Progenitor cell of endocrine pancreas (in vitro differentiated cells): ENCODE measurements at regions not wholly inside any gene's neighbourhood (a gene's known extent, or its start where the extent isn't known, plus 50 kb on each side); places are given as distances from the start of the nearest gene placed in this dataset.

Experiments
- DNase-seq: peaks from one replicate; pipeline ENCODE4 v3.0.0; 2021; ENCODE audit warnings: low spot score; ENCODE audit not compliant: unreplicated experiment
- H3K27ac Mint-ChIP-seq: 2 replicates; pipeline ENCODE4 v1.8.0; 2021; ENCODE audit warnings: mild to moderate bottlenecking, moderate library complexity, mixed read lengths
- H3K27me3 Mint-ChIP-seq: 2 replicates; pipeline ENCODE4 v1.8.0; 2021; ENCODE audit warnings: mixed read lengths
- H3K36me3 Mint-ChIP-seq: 2 replicates; pipeline ENCODE4 v1.8.0; 2022; ENCODE audit warnings: mixed read lengths; ENCODE audit not compliant: insufficient read depth
- H3K4me1 Mint-ChIP-seq: 2 replicates; pipeline ENCODE4 v1.8.0; 2021; ENCODE audit warnings: low read depth, mixed read lengths
- H3K4me3 Mint-ChIP-seq: 2 replicates; pipeline ENCODE4 v1.8.0; 2021; ENCODE audit warnings: low read depth, mild to moderate bottlenecking, moderate library complexity, mixed read lengths
- H3K9me3 Mint-ChIP-seq: 2 replicates; pipeline ENCODE4 v1.8.0; 2021; ENCODE audit warnings: low read depth, mixed read lengths
- TF ChIP-seq, protein P1 (sequence below): fragments of 200-600 bp; sonication (generic); IDR thresholded peaks from one replicate; pipeline ENCODE4 v1.5.0; 2021; ENCODE audit warnings: antibody characterized with exemption, mild to moderate bottlenecking; ENCODE audit not compliant: unreplicated experiment

DNA sequence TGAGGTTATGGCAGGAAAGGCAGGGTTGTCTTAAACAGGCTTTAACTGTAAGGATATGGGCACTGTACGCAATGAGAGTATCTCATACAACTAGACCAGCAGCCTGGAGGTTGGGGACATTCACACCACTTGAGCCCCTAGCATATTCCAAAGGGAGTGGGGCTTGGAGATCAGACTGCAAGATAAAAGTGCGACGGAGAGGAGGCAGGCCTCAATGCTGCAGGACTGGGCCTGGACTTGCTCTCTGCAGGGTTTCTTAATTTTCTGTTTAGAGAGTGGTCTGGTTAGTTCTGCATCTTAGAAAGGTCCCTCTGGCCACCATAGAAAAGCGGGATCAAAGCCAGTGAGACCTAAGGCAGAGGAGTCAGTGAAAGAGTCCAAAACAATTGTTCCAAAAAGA, 357.7 kb upstream of the NR2F2 start:
- no peak overlapping the region for H3K27ac Mint-ChIP-seq
- H3K4me1 Mint-ChIP-seq: no peaks in the 10 kb centered on the region
- peaks cover 10% of the 10 kb centered on the region for H3K27me3 Mint-ChIP-seq
- TF ChIP-seq, protein P1, sequence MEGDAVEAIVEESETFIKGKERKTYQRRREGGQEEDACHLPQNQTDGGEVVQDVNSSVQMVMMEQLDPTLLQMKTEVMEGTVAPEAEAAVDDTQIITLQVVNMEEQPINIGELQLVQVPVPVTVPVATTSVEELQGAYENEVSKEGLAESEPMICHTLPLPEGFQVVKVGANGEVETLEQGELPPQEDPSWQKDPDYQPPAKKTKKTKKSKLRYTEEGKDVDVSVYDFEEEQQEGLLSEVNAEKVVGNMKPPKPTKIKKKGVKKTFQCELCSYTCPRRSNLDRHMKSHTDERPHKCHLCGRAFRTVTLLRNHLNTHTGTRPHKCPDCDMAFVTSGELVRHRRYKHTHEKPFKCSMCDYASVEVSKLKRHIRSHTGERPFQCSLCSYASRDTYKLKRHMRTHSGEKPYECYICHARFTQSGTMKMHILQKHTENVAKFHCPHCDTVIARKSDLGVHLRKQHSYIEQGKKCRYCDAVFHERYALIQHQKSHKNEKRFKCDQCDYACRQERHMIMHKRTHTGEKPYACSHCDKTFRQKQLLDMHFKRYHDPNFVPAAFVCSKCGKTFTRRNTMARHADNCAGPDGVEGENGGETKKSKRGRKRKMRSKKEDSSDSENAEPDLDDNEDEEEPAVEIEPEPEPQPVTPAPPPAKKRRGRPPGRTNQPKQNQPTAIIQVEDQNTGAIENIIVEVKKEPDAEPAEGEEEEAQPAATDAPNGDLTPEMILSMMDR: no peak
- no peaks in the 10 kb centered on the region for H3K36me3 Mint-ChIP-seq
- no peaks in the 10 kb centered on the region for H3K9me3 Mint-ChIP-seq
- no peak for DNase-seq
- H3K4me3 Mint-ChIP-seq: no peak overlapping the region

DNA sequence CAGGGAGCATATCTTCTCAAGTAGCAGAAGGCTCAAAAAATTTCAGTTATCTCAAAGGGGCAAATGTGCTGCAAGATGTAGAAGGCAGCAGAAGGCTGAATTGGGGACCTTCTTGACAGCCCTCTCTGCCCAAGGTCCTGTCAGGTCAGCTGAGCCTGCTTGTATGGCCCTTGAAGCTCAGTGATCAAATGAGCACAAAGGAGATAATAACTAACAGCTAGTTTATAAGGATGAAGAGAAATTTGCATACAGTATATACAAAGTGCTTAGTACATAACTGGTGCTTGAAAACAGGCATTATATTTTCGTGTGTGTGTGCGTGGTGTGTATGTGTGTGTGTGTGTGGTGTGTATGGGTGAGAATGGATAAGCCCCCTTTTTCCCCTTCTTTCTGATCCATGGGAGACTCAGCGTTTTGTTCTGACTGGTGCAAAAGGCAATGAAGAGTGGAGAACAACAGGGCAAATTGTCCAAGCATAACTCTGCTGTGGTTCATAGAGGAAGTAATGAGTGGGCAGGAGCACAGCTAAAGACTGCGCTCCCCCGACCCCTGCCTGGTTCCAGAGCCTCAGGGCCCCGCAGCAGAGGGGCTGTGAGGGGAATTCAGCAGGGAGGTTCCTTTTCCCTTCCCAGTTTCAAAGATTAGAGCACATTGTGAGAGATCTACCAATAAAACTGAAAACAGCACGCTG, 356.8 kb upstream of the NR2F2 start:
- TF ChIP-seq, protein P1: no peak
- no peaks in the 10 kb centered on the region for H3K9me3 Mint-ChIP-seq
- H3K4me3 Mint-ChIP-seq: no peak overlapping the region
- no peaks in the 10 kb centered on the region for H3K4me1 Mint-ChIP-seq
- H3K27me3 Mint-ChIP-seq: peaks cover 10% of the 10 kb centered on the region
- DNase-seq: no peak
- no peaks in the 10 kb centered on the region for H3K36me3 Mint-ChIP-seq
- H3K27ac Mint-ChIP-seq: no peak overlapping the region

DNA sequence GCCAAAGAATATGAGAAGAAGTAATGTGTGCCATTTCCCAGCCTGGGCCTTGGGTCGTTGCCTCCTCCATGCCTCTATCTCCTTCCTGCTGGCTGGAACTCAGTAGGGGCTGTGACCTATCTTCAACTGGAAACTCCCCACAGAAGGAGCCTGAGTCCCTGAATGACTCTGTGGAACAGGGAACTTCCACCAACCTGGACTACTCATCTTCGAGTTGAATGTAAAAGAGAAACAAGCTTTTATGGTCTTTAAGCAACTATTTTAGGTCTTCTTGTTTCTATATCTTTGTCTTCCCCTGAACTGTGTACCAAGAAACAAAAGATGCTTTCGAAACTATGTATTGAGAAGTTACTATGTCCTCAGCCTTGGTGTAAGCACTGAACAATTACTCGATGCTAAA, 355.3 kb upstream of the NR2F2 start:
- H3K9me3 Mint-ChIP-seq: no peaks in the 10 kb centered on the region
- H3K4me1 Mint-ChIP-seq: no peaks in the 10 kb centered on the region
- peaks cover 10% of the 10 kb centered on the region for H3K27me3 Mint-ChIP-seq
- DNase-seq: no peak
- TF ChIP-seq, protein P1: no peak
- H3K27ac Mint-ChIP-seq: no peak overlapping the region
- H3K36me3 Mint-ChIP-seq: no peaks in the 10 kb centered on the region
- H3K4me3 Mint-ChIP-seq: no peak overlapping the region

- no peaks in the 10 kb centered on the region for H3K9me3 Mint-ChIP-seq
- H3K4me1 Mint-ChIP-seq: peaks cover 2% of the 10 kb centered on the region
These were observed 351.2 kb upstream of the NR2F2 start for GRCh38 chr15:95979286-95979685.

DNA sequence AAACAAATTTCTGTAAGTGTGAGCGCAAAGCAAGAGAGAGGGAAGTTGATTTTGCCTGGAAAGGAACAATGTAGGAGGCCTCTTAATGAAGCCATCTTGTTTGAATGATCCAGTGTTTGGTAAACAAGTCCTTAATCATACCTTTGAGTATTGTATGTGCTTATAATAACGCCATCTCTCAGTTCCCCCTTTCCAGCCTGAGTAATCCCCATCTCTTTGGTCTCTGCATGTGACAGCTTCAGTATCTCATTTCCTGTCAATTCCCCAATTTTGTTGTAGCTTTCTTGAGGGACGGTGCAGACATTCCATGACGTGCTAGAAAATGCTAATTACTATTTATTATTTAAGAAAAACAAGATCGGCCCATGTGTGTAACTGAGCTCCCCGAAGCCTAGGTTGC, 349.3 kb upstream of the NR2F2 start:
- no peaks in the 10 kb centered on the region for H3K9me3 Mint-ChIP-seq
- H3K4me1 Mint-ChIP-seq: peaks cover 2% of the 10 kb centered on the region
- H3K4me3 Mint-ChIP-seq: no peak overlapping the region
- H3K36me3 Mint-ChIP-seq: no peaks in the 10 kb centered on the region
- TF ChIP-seq, protein P1: no peak
- DNase-seq: no peak
- H3K27ac Mint-ChIP-seq: no peak overlapping the region
- no peaks in the 10 kb centered on the region for H3K27me3 Mint-ChIP-seq

More at GRCh38 chr15:95979286-95979685, 351.2 kb upstream of the NR2F2 start:
- Mint-ChIP-seq H3K27me3 (no peaks in the 10 kb centered on the region), H3K4me3 (no peak overlapping the region), H3K27ac (no peak overlapping the region), H3K36me3 (no peaks in the 10 kb centered on the region)
- DNase-seq: no peak
- TF ChIP-seq, protein P1: no peak
